Middle frontal gyrus (tissue), 1 donor: ENCODE measurements at regions not wholly inside any gene's neighbourhood (a gene's known extent, or its start where the extent isn't known, plus 50 kb on each side); places are given as distances from the start of the nearest gene placed in this dataset.

ENCODE experiments used
- DNase-seq: peaks from one replicate; pipeline ENCODE4 v3.0.0-alpha.2; 2015; ENCODE audit warnings: low spot score; ENCODE audit errors: extremely low spot score

- DNase-seq = no peak
Measured at GRCh38 chr5:5800801-5801761, 378.6 kb downstream of the ICE1 start.

GRCh38 chr5:5799826-5800225 is 377.3 kb downstream of the ICE1 start:
- no peak for DNase-seq

GRCh38 chr5:5799229-5799628 is 376.8 kb downstream of the ICE1 start:
- DNase-seq = no peak

GRCh38 chr5:5798462-5798861 is 376.0 kb downstream of the ICE1 start:
- no peak for DNase-seq

GRCh38 chr5:5798041-5798440 is 375.6 kb downstream of the ICE1 start:
- no peak for DNase-seq

- DNase-seq = no peak
Measured at GRCh38 chr5:5795074-5795771, 372.7 kb downstream of the ICE1 start.

- no peak for DNase-seq
Measured at GRCh38 chr5:5794118-5794560, 371.7 kb downstream of the ICE1 start.

GRCh38 chr5:5793242-5794117 is 371.0 kb downstream of the ICE1 start:
- no peak for DNase-seq

GRCh38 chr5:5792106-5792505 is 369.6 kb downstream of the ICE1 start:
- no peak for DNase-seq

- DNase-seq = no peak
Measured at GRCh38 chr5:5788793-5789192, 366.3 kb downstream of the ICE1 start.

GRCh38 chr5:5787373-5787772 is 364.9 kb downstream of the ICE1 start:
- DNase-seq = no peak

- DNase-seq = no peak
Measured at GRCh38 chr5:5784101-5784500, 361.6 kb downstream of the ICE1 start.

- no peak for DNase-seq
Measured at GRCh38 chr5:5783021-5783420, 360.5 kb downstream of the ICE1 start.

GRCh38 chr5:5782402-5782801 is 359.9 kb downstream of the ICE1 start:
- no peak for DNase-seq

- no peak for DNase-seq
Measured at GRCh38 chr5:5781335-5781734, 358.9 kb downstream of the ICE1 start.

GRCh38 chr5:5780253-5780652 is 357.8 kb downstream of the ICE1 start:
- no peak for DNase-seq

- DNase-seq = no peak
Measured at GRCh38 chr5:5777013-5777412, 354.5 kb downstream of the ICE1 start.

- DNase-seq = no peak
Measured at GRCh38 chr5:5772202-5772601, 349.7 kb downstream of the ICE1 start.

GRCh38 chr5:5770825-5771224 is 348.3 kb downstream of the ICE1 start:
- no peak for DNase-seq

- no peak for DNase-seq
Measured at GRCh38 chr5:5767286-5767928, 344.9 kb downstream of the ICE1 start.
